Neuronal stem cell (in vitro differentiated cells): ENCODE measurements at regions not wholly inside any gene's neighbourhood (a gene's known extent, or its start where the extent isn't known, plus 50 kb on each side); places are given as distances from the start of the nearest gene placed in this dataset.

Experiments
- DNase-seq: peaks from one replicate; pipeline ENCODE4 v3.0.0-alpha.2; 2013; ENCODE audit warnings: low spot score
- H2AFZ ChIP-seq: one replicate; pipeline ENCODE4 v1.6.1; 2013; ENCODE audit warnings: mild to moderate bottlenecking, low read length, inconsistent platforms
- H2AK5ac ChIP-seq: 2 replicates; pipeline ENCODE4 v1.6.1; 2013; ENCODE audit warnings: low read depth, mild to moderate bottlenecking, inconsistent platforms, low read length, moderate library complexity, mixed read lengths
- H2BK120ac ChIP-seq: 2 replicates; pipeline ENCODE4 v1.6.1; 2013; ENCODE audit warnings: low read depth, mild to moderate bottlenecking, inconsistent platforms, low read length, moderate library complexity, mixed read lengths
- H2BK12ac ChIP-seq: one replicate; pipeline ENCODE4 v1.6.1; 2013; ENCODE audit warnings: low read length, inconsistent platforms
- H2BK15ac ChIP-seq: 2 replicates; pipeline ENCODE4 v1.6.1; 2013; ENCODE audit warnings: mild to moderate bottlenecking, low read length, inconsistent platforms, mixed read lengths
- H2BK5ac ChIP-seq: one replicate; pipeline ENCODE4 v1.6.1; 2013; ENCODE audit warnings: inconsistent platforms, mild to moderate bottlenecking, low read length, moderate library complexity
- H3K14ac ChIP-seq: one replicate; pipeline ENCODE4 v1.6.1; 2013; ENCODE audit warnings: low read length, inconsistent platforms
- H3K18ac ChIP-seq: 2 replicates; pipeline ENCODE4 v1.6.1; 2013; ENCODE audit warnings: low read length, inconsistent platforms
- H3K23ac ChIP-seq: 2 replicates; pipeline ENCODE4 v1.6.1; 2013; ENCODE audit warnings: low read depth, mild to moderate bottlenecking, mixed read lengths, low read length, inconsistent platforms; ENCODE audit not compliant: poor library complexity
- H3K27ac ChIP-seq: replicated peaks from 3 replicates; pipeline ENCODE4 v1.5.1; 2013; ENCODE audit warnings: low read length, inconsistent platforms
- H3K27me3 ChIP-seq, 3 experiments: 2 replicates each; pipeline ENCODE4 v1.6.1; 2013; ENCODE audit warnings: low read length in 3 of 3, mild to moderate bottlenecking in 2 of 3, inconsistent platforms in 1 of 3, low read depth in 1 of 3, mixed read lengths in 1 of 3, moderate library complexity in 1 of 3; ENCODE audit not compliant: control insufficient read depth in 3 of 3, insufficient read depth in 3 of 3
- H3K36me3 ChIP-seq, 2 donors: replicated peaks in 1 of 2; 2 replicates each; pipeline ENCODE4 v1.6.1; 2013; ENCODE audit warnings: low read length in 2 of 2; ENCODE audit not compliant: control insufficient read depth in 2 of 2, insufficient read depth in 2 of 2
- H3K4ac ChIP-seq: 2 replicates; pipeline ENCODE4 v1.6.1; 2013; ENCODE audit warnings: inconsistent platforms, mild to moderate bottlenecking, low read length, moderate library complexity
- H3K4me1 ChIP-seq, 2 donors: 1 replicate in 1 of 2; 2 replicates in 1 of 2; pipeline ENCODE4 v1.6.1; 2013; ENCODE audit warnings: low read length in 2 of 2, low read depth in 1 of 2; ENCODE audit not compliant: control insufficient read depth in 2 of 2, insufficient read depth in 1 of 2
- H3K4me2 ChIP-seq: one replicate; pipeline ENCODE4 v1.6.1; 2013; ENCODE audit warnings: mild to moderate bottlenecking, low read length, inconsistent platforms; ENCODE audit not compliant: insufficient read depth, poor library complexity, severe bottlenecking
- H3K4me3 ChIP-seq, 2 donors: 2 replicates each; pipeline ENCODE4 v1.5.1; 2013; ENCODE audit warnings: low read length in 2 of 2, mild to moderate bottlenecking in 2 of 2, inconsistent platforms in 1 of 2, moderate library complexity in 1 of 2
- H3K79me1 ChIP-seq: one replicate; pipeline ENCODE4 v1.6.1; 2013; ENCODE audit warnings: low read depth, mild to moderate bottlenecking, inconsistent platforms, low read length, moderate library complexity
- H3K9ac ChIP-seq: one replicate; pipeline ENCODE4 v1.6.1; 2013; ENCODE audit warnings: mild to moderate bottlenecking, low read depth, low read length, inconsistent platforms; ENCODE audit not compliant: poor library complexity
- H3K9me3 ChIP-seq, 2 donors: replicated peaks in 1 of 2; 2 replicates each; pipeline versions ENCODE3 to v1.6.1; 2013; ENCODE audit warnings: low read length in 2 of 2, mild to moderate bottlenecking in 2 of 2, inconsistent platforms in 1 of 2, low read depth in 1 of 2, mixed read lengths in 1 of 2, moderate library complexity in 1 of 2; ENCODE audit not compliant: control insufficient read depth in 2 of 2, insufficient read depth in 1 of 2
- H4K8ac ChIP-seq: one replicate; pipeline ENCODE4 v1.6.1; 2013; ENCODE audit warnings: low read depth, mild to moderate bottlenecking, inconsistent platforms, low read length, moderate library complexity
- H4K91ac ChIP-seq: one replicate; pipeline ENCODE4 v1.6.1; 2013; ENCODE audit warnings: low read length, low read depth, mild to moderate bottlenecking, inconsistent platforms; ENCODE audit not compliant: poor library complexity
- WGBS, 2 donors: extraction: QIAGEN DNeasy Blood & Tissue Kit; methylation state at CpG; one replicate each; pipeline ENCODE4 v1.1.7; 2013; ENCODE audit warnings: missing lambda C conversion rate in 2 of 2, mixed read lengths in 1 of 2; ENCODE audit not compliant: insufficient read length in 2 of 2, insufficient replicate concordance in 1 of 2; ENCODE audit errors: extremely low coverage in 2 of 2; 5-methylcytosine and 5-hydroxymethylcytosine counted together

- Histone ChIP-seq H3K4ac (no peak overlapping the region), H3K36me3 (no peaks in the 10 kb centered on the region), H3K14ac (no peak overlapping the region), H2AFZ (no peak overlapping the region), H3K27ac (no peak overlapping the region), H4K8ac (no peak overlapping the region), H3K9ac (no peak overlapping the region), H3K18ac (no peak overlapping the region), H2BK15ac (no peak overlapping the region), H4K91ac (no peak overlapping the region), H2BK5ac (no peak overlapping the region), H2BK12ac (no peak overlapping the region), H3K4me3 (no peak overlapping the region), H3K9me3 (no peaks in the 10 kb centered on the region), H3K27me3 (no peaks in the 10 kb centered on the region), H2BK120ac (no peak overlapping the region), H3K4me1 (peaks cover 0 to 4% of the 10 kb centered on the region in 2 donors), H3K4me2 (no peak overlapping the region), H3K23ac (no peak overlapping the region), H2AK5ac (no peak overlapping the region), H3K79me1 (no peaks in the 10 kb centered on the region)
- DNase-seq, result no peak
- WGBS, 2 donors, result no CpG with 5 or more reads among the region's 2 CpGs
Measured at GRCh38 chr6:56364827-56365339, 117.5 kb upstream of the COL21A1 start.

DNA sequence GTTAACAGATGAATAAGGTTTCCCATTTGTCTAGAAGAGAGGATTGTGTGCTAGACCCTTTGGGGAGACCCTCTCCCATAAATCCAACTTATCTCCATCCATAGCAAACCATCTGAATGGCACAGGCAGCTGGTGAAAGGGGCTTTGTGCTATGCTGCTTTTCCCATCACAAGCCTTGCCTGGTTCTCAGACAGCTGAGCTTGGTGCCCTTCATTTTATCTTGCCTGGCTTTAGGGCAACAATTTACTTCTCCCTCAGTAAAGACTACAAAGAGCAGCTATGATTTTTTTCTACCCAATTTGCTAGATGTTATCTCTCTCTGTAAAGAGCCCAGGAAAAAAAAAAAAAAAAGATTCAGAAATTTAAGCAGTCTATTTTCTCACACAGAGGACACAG, 117.0 kb upstream of the COL21A1 start:
- no peak overlapping the region for H3K27ac ChIP-seq
- no peak overlapping the region for H3K4me3 ChIP-seq
- H3K18ac ChIP-seq, result no peak overlapping the region
- H3K36me3 ChIP-seq, result no peaks in the 10 kb centered on the region
- H2AK5ac ChIP-seq, result no peak overlapping the region
- no peaks in the 10 kb centered on the region for H3K79me1 ChIP-seq
- H2AFZ ChIP-seq, result no peak overlapping the region
- H3K27me3 ChIP-seq, result no peaks in the 10 kb centered on the region
- no peak overlapping the region for H3K9ac ChIP-seq
- peaks cover 0 to 4% of the 10 kb centered on the region in 2 donors for H3K4me1 ChIP-seq
- no peak for DNase-seq
- H4K91ac ChIP-seq, result no peak overlapping the region
- H3K14ac ChIP-seq, result no peak overlapping the region
- no peak overlapping the region for H4K8ac ChIP-seq
- H3K23ac ChIP-seq, result no peak overlapping the region
- H2BK5ac ChIP-seq, result no peak overlapping the region
- no peak overlapping the region for H2BK15ac ChIP-seq
- no peak overlapping the region for H2BK12ac ChIP-seq
- no peak overlapping the region for H2BK120ac ChIP-seq
- H3K4me2 ChIP-seq, result no peak overlapping the region
- no peak overlapping the region for H3K4ac ChIP-seq
- no peaks in the 10 kb centered on the region for H3K9me3 ChIP-seq

DNA sequence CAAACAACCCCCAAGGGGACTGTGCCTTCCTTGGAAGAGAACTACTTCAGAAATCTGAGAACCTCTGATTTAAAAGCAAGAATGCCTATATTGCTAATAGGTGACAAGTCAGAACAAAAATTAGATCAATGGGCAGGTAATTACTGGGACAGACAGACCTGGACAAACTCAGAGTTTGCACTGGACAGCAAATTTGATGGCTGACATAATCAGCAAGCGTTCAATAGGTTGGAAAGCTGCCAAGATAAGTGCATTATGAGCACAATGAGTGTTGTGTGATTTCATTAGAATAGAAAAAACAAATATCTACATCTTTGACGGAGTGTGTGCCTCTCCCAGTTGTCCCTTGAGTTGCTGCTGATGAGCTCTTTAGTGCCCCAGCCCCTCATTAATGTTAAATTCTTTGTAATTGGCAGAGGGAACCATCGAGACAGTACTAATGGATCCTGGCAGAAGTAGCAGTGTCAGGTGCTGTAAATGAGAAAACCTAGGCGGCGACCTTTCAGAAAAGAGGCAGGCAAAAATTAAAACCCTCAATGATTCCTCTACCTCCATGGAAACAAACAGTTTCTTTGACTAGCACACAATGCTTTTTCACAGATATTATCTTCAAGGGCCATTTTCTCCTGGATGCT, 116.5 kb upstream of the COL21A1 start:
- H3K27ac ChIP-seq, result no peak overlapping the region
- no peak overlapping the region for H3K14ac ChIP-seq
- WGBS, 2 donors, result no CpG with 5 or more reads among the region's 5 CpGs
- H2AK5ac ChIP-seq, result no peak overlapping the region
- no peak overlapping the region for H3K18ac ChIP-seq
- no peak overlapping the region for H2BK12ac ChIP-seq
- no peak overlapping the region for H3K9ac ChIP-seq
- no peak overlapping the region for H3K4me2 ChIP-seq
- no peaks in the 10 kb centered on the region for H3K79me1 ChIP-seq
- no peaks in the 10 kb centered on the region for H3K9me3 ChIP-seq
- H2AFZ ChIP-seq, result no peak overlapping the region
- H4K91ac ChIP-seq, result no peak overlapping the region
- no peak overlapping the region for H2BK120ac ChIP-seq
- H3K4me1 ChIP-seq, result peaks cover 0 to 4% of the 10 kb centered on the region in 2 donors
- no peak overlapping the region for H4K8ac ChIP-seq
- no peak for DNase-seq
- H3K4ac ChIP-seq, result no peak overlapping the region
- no peak overlapping the region for H2BK15ac ChIP-seq
- no peaks in the 10 kb centered on the region for H3K36me3 ChIP-seq
- no peak overlapping the region for H3K23ac ChIP-seq
- H3K27me3 ChIP-seq, result no peaks in the 10 kb centered on the region
- no peak overlapping the region for H3K4me3 ChIP-seq
- no peak overlapping the region for H2BK5ac ChIP-seq

- Histone ChIP-seq H3K9ac (no peak overlapping the region), H3K27ac (no peak overlapping the region), H3K9me3 (no peaks in the 10 kb centered on the region), H3K79me1 (no peaks in the 10 kb centered on the region), H3K4me2 (no peak overlapping the region), H2AFZ (no peak overlapping the region), H4K8ac (no peak overlapping the region), H3K4me1 (peaks cover 0 to 5% of the 10 kb centered on the region in 2 donors), H3K4ac (no peak overlapping the region), H2BK15ac (no peak overlapping the region), H3K18ac (no peak overlapping the region), H2AK5ac (no peak overlapping the region), H2BK5ac (no peak overlapping the region), H4K91ac (no peak overlapping the region), H3K27me3 (no peaks in the 10 kb centered on the region), H3K23ac (no peak overlapping the region), H3K36me3 (no peaks in the 10 kb centered on the region), H3K14ac (no peak overlapping the region), H2BK12ac (no peak overlapping the region), H2BK120ac (no peak overlapping the region), H3K4me3 (no peak overlapping the region)
- no peak for DNase-seq
- no CpG with 5 or more reads among the region's 4 CpGs for WGBS, 2 donors
Measured at GRCh38 chr6:56361812-56362211, 114.4 kb upstream of the COL21A1 start.
